MM.1S (cell line): ENCODE measurements at regions not wholly inside any gene's neighbourhood (a gene's known extent, or its start where the extent isn't known, plus 50 kb on each side); places are given as distances from the start of the nearest gene placed in this dataset.

Source experiments
- DNase-seq: peaks from one replicate; pipeline ENCODE4 v3.0.0-alpha.2; 2015
- H2AFZ ChIP-seq: fragments of 300-600 bp; sonication (generic); 2 replicates; pipeline ENCODE4 v1.6.0; 2016; ENCODE audit warnings: antibody characterized with exemption, low read length
- H3F3A ChIP-seq: fragments of 300-600 bp; sonication (generic); 2 replicates; pipeline ENCODE4 v1.6.1; 2016; ENCODE audit warnings: mild to moderate bottlenecking, antibody characterized with exemption, low read length, moderate library complexity, mixed read lengths; ENCODE audit not compliant: insufficient read depth
- H3K27ac ChIP-seq: fragments of 300-600 bp; sonication (generic); 2 replicates; pipeline ENCODE4 v1.5.1; 2016; ENCODE audit warnings: mild to moderate bottlenecking, low read length
- H3K27me3 ChIP-seq: fragments of 300-600 bp; sonication (generic); replicated peaks from 2 replicates; pipeline ENCODE4 v1.6.0; 2016; ENCODE audit warnings: low read length; ENCODE audit not compliant: insufficient read depth
- H3K36me3 ChIP-seq: fragments of 300-600 bp; sonication (generic); replicated peaks from 2 replicates; pipeline ENCODE4 v1.6.1; 2016; ENCODE audit warnings: mild to moderate bottlenecking, low read length, mixed read lengths; ENCODE audit not compliant: insufficient read depth
- H3K4me1 ChIP-seq: fragments of 300-600 bp; sonication (generic); 2 replicates; pipeline ENCODE4 v1.6.1; 2016; ENCODE audit warnings: low read length, mixed read lengths
- H3K4me2 ChIP-seq: fragments of 300-600 bp; sonication (generic); 2 replicates; pipeline ENCODE4 v1.6.0; 2016; ENCODE audit warnings: low read depth, low read length
- H3K4me3 ChIP-seq: fragments of 300-600 bp; sonication (generic); 2 replicates; pipeline ENCODE4 v1.5.1; 2016; ENCODE audit warnings: low read length, mixed read lengths
- H3K79me2 ChIP-seq: fragments of 300-600 bp; sonication (generic); 2 replicates; pipeline ENCODE4 v1.6.1; 2016; ENCODE audit warnings: mixed run types, low read length, mixed read lengths
- H3K9ac ChIP-seq: fragments of 300-600 bp; sonication (generic); 2 replicates; pipeline ENCODE4 v1.6.1; 2016; ENCODE audit warnings: low read length, mixed read lengths
- H3K9me2 ChIP-seq: fragments of 300-600 bp; sonication (generic); replicated peaks from 2 replicates; pipeline ENCODE4 v1.6.1; 2016; ENCODE audit warnings: mild to moderate bottlenecking, low read length, mixed read lengths; ENCODE audit not compliant: insufficient read depth
- H3K9me3 ChIP-seq: fragments of 300-600 bp; sonication (generic); replicated peaks from 2 replicates; pipeline ENCODE4 v1.6.1; 2016; ENCODE audit warnings: mild to moderate bottlenecking, low read length, mixed read lengths; ENCODE audit not compliant: insufficient read depth
- H4K20me1 ChIP-seq: fragments of 300-600 bp; sonication (generic); 2 replicates; pipeline ENCODE4 v1.6.1; 2016; ENCODE audit warnings: mild to moderate bottlenecking, low read length, moderate library complexity, mixed read lengths; ENCODE audit not compliant: insufficient read depth
- CTCF ChIP-seq: fragments of 300-600 bp; sonication (generic); IDR thresholded peaks from 2 replicates; pipeline ENCODE4 v1.5.1; 2016; ENCODE audit warnings: antibody characterized with exemption, low read length, mixed read lengths
- EZH2 ChIP-seq: fragments of 300-600 bp; sonication (generic); optimal IDR thresholded peaks from 2 replicates; pipeline ENCODE3; 2017; ENCODE audit warnings: low read depth, mild to moderate bottlenecking, antibody characterized with exemption, low read length, mixed read lengths
- EZH2phosphoT487 ChIP-seq: fragments of 300-600 bp; sonication (generic); IDR thresholded peaks from 2 replicates; pipeline ENCODE4 v1.6.1; 2018; ENCODE audit warnings: antibody characterized with exemption, low read length

DNA sequence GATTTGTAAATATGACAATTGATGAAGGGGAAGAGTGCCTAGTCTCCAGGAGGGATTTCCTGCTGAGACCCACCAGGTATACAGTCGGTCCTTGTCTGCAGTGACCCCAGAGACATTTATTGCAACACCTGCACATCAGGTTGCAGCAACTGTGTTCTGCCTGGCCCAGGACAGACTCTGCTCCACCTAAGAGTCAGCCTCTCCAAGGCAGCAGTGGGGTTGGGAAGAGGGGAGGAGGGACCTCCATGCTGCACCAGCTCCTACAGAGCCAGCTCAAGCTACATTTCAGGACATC lies 120.4 kb upstream of the IRF2BP2 start:
- no peaks in the 10 kb centered on the region for H3K36me3 ChIP-seq
- no peak overlapping the region for H3K4me3 ChIP-seq
- H3K27me3 ChIP-seq, result 0 out of 2 replicates have a peak, but pooled peaks cover 4% of the 10 kb centered on the region
- no peak overlapping the region for H2AFZ ChIP-seq
- H3K9ac ChIP-seq, result no peak overlapping the region
- H3F3A ChIP-seq, result 0 out of 2 replicates have a peak, but pooled peaks cover 3% of the 10 kb centered on the region
- no peaks in the 10 kb centered on the region for H3K9me2 ChIP-seq
- peaks cover 15% of the 10 kb centered on the region for H3K4me1 ChIP-seq
- TF ChIP-seq CTCF (no peak), EZH2 (no peak), EZH2phosphoT487 (no peak)
- H3K79me2 ChIP-seq, result no peaks in the 10 kb centered on the region
- H3K9me3 ChIP-seq, result no peaks in the 10 kb centered on the region
- DNase-seq, result no peak
- no peak overlapping the region for H3K4me2 ChIP-seq
- no peaks in the 10 kb centered on the region for H4K20me1 ChIP-seq
- no peak overlapping the region for H3K27ac ChIP-seq

DNA sequence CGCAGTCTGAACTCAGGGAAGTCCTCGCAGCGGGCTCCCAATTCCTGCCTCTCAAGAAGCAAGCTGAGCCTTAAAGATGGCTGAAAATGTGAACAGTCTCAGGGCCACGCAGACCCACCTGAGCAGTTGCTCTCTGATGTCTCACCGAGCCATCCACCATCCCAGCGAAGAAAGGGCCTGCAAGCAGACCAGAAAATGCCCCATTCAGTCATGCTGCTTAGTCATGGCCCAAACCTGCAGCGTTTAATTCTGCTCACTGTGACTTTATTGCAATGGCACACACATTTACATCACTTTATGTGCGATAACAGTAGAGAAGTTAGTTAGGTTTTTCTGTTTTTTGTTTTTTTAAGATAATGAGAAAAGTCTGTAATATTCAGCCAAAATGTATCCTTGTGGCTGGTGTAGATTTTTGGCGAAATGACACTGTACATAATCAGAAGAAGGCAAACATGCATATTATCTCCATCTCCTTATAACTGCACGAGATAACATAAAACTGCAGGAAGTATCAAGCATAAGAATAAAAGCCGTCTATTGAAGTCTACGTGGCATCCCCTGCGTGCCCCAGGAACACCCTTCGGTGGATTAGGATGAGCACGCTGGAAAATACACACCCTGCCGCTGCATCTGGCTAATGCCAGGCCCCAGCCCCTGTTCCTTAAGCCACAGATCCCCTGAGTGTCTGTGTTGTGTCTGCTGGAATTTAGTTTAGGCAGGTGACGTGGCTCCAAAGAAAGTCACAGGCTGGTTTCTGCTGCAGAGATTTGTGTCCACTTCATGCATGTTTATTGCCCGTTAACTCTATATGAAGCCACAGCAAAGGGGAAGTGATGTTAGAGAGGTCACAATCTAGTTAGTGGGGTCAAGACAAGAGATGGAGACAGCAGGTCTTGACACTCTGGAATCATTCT lies 119.8 kb upstream of the IRF2BP2 start:
- Histone ChIP-seq H4K20me1 (no peaks in the 10 kb centered on the region), H3K9me2 (no peaks in the 10 kb centered on the region), H3K4me3 (no peak overlapping the region), H3K9me3 (no peaks in the 10 kb centered on the region), H3K4me2 (no peak overlapping the region), H3K27ac (no peak overlapping the region), H3K9ac (no peak overlapping the region), H3K4me1 (peaks cover 15% of the 10 kb centered on the region), H3F3A (0 out of 2 replicates have a peak, but pooled peaks cover 3% of the 10 kb centered on the region), H3K79me2 (no peaks in the 10 kb centered on the region), H2AFZ (no peak overlapping the region), H3K36me3 (no peaks in the 10 kb centered on the region), H3K27me3 (0 out of 2 replicates have a peak, but pooled peaks cover 4% of the 10 kb centered on the region)
- no peak for DNase-seq
- TF ChIP-seq EZH2, result no peak
- no peak for TF ChIP-seq EZH2phosphoT487
- no peak for TF ChIP-seq CTCF

GRCh38 chr1:234728740-234729139 lies 118.8 kb upstream of the IRF2BP2 start:
- H3K9me3 ChIP-seq, result no peaks in the 10 kb centered on the region
- H3K4me2 ChIP-seq, result no peak overlapping the region
- no peak overlapping the region for H3K27ac ChIP-seq

More at GRCh38 chr1:234728740-234729139, 118.8 kb upstream of the IRF2BP2 start:
- H3K4me3 ChIP-seq, result no peak overlapping the region
- no peaks in the 10 kb centered on the region for H3K36me3 ChIP-seq
- no peak for TF ChIP-seq EZH2phosphoT487
- no peak for TF ChIP-seq EZH2
- TF ChIP-seq CTCF, result no peak
- 0 out of 2 replicates have a peak, but pooled peaks cover 3% of the 10 kb centered on the region for H3F3A ChIP-seq
- no peaks in the 10 kb centered on the region for H4K20me1 ChIP-seq
- no peaks in the 10 kb centered on the region for H3K79me2 ChIP-seq
- H3K9ac ChIP-seq, result no peak overlapping the region
- peaks cover 15% of the 10 kb centered on the region for H3K4me1 ChIP-seq
- H2AFZ ChIP-seq, result no peak overlapping the region
- H3K9me2 ChIP-seq, result no peaks in the 10 kb centered on the region
- H3K27me3 ChIP-seq, result peaks cover 13% of the 10 kb centered on the region
- DNase-seq, result no peak
